Activated T-cell treated with anti-CD3 and anti-CD28 coated beads, Interleukin-2, amount 50 U/mL, for 4 hours (primary cell): ENCODE measurements at regions not wholly inside any gene's neighbourhood (a gene's known extent, or its start where the extent isn't known, plus 50 kb on each side); places are given as distances from the start of the nearest gene placed in this dataset.

Experiments
- ATAC-seq, 2 donors: fragments of 200-7000 bp; cut with Tn5 transposase; one replicate each; pipeline ENCODE4 v1.10.0; 2021
- DNase-seq: peaks from one replicate; pipeline ENCODE4 v3.0.0-alpha.2; 2020
- H3K27me3 Mint-ChIP-seq: one replicate; pipeline ENCODE4 v1.8.0; 2021; ENCODE audit warnings: low read depth, mixed read lengths
- H3K36me3 Mint-ChIP-seq: one replicate; pipeline ENCODE4 v1.8.0; 2022; ENCODE audit warnings: mixed read lengths; ENCODE audit not compliant: insufficient read depth
- H3K4me1 Mint-ChIP-seq: one replicate; pipeline ENCODE4 v1.8.0; 2021; ENCODE audit warnings: low read depth, mixed read lengths
- H3K4me3 Mint-ChIP-seq: one replicate; pipeline ENCODE4 v1.8.0; 2021; ENCODE audit warnings: mild to moderate bottlenecking, moderate library complexity, mixed read lengths
- H3K9me3 Mint-ChIP-seq: one replicate; pipeline ENCODE4 v1.8.0; 2021; ENCODE audit warnings: mixed read lengths

DNA sequence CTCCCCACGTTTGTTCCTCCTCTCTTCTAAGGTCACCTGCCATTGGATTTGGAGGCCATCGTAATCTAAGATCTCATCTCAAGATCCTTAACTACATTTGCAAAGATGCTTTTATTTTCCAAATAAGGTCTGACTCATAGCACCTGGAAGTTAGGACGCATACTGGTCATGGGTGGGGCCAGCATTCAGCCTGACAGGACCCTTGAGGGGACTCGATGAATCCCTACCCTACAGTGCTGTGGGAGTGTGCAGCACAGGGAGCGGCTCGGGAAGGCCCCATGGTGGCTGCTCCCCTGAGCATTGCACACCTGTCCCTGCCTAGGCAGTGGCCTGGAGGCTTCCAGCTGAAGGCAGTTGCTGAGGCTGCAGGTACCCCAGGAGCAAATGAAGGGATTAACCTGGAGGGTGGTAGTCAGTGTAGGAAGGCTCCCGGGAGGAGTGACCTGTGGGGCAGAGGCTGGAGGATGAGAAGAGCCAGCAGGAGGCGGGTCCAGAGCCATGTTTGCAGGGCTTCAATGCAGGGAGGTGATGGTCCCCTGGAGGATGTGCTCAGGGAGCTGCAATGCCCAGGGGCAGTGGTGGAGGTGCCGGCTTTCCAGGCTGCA, 362.2 kb downstream of the CTTN start:
- ATAC-seq, result no peak
- Mint-ChIP-seq H3K9me3 (peaks cover 8% of the 10 kb centered on the region), H3K36me3 (no peaks in the 10 kb centered on the region), H3K4me3 (no peak overlapping the region), H3K27me3 (peaks cover 21% of the 10 kb centered on the region), H3K4me1 (no peaks in the 10 kb centered on the region)
- DNase-seq, result no peak

DNA sequence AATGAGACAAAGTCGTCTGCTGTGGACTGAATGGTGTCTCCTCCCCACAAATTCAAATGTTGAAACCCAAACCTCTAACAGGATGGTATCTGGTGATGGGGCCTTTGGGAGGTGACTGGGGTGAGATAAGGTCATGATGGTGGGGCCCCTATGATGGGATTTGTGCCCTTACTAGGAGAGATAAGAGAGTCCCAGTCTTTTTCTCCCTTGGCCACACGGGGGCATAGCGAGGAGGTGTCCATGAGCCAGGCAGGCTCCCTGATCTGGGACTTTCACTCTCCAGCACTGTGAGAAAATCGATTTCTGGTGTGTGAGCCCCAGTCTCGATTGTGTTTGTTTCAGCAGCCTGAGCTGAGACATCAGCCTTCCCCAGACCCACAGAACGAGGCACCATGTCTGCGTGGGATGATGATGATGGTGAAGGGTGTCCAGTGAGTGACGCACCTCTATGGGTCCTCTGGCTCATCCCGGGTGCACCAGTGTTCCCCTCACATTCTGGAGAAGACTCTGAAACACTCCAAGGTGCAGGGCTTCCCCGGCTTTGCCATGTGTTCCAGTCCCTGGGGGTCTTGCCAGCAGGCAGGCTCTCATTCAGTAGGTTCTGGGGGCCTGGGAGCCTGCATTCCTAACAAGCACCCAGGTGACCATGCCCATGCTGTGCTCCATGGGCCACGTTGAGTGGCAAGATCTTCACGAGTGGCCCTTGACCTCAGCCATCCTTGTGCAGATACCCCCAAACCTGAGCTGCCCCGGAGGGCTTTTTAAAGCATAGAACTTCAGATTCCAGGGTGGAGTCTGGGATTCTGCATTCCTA, 363.0 kb downstream of the CTTN start:
- Mint-ChIP-seq H3K4me1 (no peaks in the 10 kb centered on the region), H3K4me3 (no peak overlapping the region), H3K36me3 (no peaks in the 10 kb centered on the region), H3K27me3 (peaks cover 15% of the 10 kb centered on the region), H3K9me3 (peaks cover 8% of the 10 kb centered on the region)
- no peak for ATAC-seq
- no peak for DNase-seq

- DNase-seq, result no peak
- Mint-ChIP-seq H3K9me3 (peaks cover 8% of the 10 kb centered on the region), H3K27me3 (peaks cover 9% of the 10 kb centered on the region), H3K4me1 (no peaks in the 10 kb centered on the region), H3K4me3 (no peak overlapping the region), H3K36me3 (no peaks in the 10 kb centered on the region)
- no peak for ATAC-seq
Measured at GRCh38 chr11:70761908-70762337, 363.6 kb downstream of the CTTN start.

DNA sequence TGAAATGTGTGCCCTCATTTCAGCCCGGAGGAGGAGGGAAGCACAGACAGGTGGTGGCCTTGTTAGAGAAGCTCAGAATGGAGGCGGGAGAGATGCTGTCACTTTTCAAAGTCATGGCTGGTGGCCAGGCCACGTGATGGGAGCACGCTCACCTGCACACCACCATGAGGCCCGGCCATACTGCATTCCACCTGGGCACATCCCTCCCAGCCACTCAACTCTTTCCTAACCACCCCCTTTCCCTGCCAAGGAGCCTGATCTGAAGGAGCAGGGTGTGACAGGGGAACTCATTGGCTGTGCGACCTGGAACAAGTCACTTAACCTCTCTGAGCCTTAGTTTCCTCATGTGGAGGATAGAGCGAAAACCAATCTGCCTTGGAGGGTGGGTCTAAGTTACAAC, 364.5 kb downstream of the CTTN start:
- ATAC-seq (no peak), DNase-seq (no peak)
- Mint-ChIP-seq H3K4me1 (no peaks in the 10 kb centered on the region), H3K4me3 (no peak overlapping the region), H3K27me3 (peaks cover 9% of the 10 kb centered on the region), H3K36me3 (no peaks in the 10 kb centered on the region), H3K9me3 (peaks cover 13% of the 10 kb centered on the region)

GRCh38 chr11:70763606-70764005, 365.3 kb downstream of the CTTN start:
- Mint-ChIP-seq H3K4me3 (no peak overlapping the region), H3K4me1 (no peaks in the 10 kb centered on the region), H3K27me3 (peaks cover 1% of the 10 kb centered on the region), H3K36me3 (no peaks in the 10 kb centered on the region), H3K9me3 (peaks cover 13% of the 10 kb centered on the region)
- DNase-seq (no peak), ATAC-seq (no peak)

GRCh38 chr11:70764356-70764905, 366.1 kb downstream of the CTTN start:
- DNase-seq, result no peak
- Mint-ChIP-seq H3K27me3 (no peaks in the 10 kb centered on the region), H3K36me3 (no peaks in the 10 kb centered on the region), H3K4me3 (no peak overlapping the region), H3K9me3 (peaks cover 13% of the 10 kb centered on the region), H3K4me1 (no peaks in the 10 kb centered on the region)
- ATAC-seq, result no peak

- H3K4me1 Mint-ChIP-seq, result no peaks in the 10 kb centered on the region
- no peak for DNase-seq
- no peak overlapping the region for H3K4me3 Mint-ChIP-seq
- no peaks in the 10 kb centered on the region for H3K27me3 Mint-ChIP-seq
- no peak for ATAC-seq
- H3K36me3 Mint-ChIP-seq, result no peaks in the 10 kb centered on the region
- H3K9me3 Mint-ChIP-seq, result peaks cover 5% of the 10 kb centered on the region
Measured at GRCh38 chr11:70766901-70767300, 368.6 kb downstream of the CTTN start.

- DNase-seq, result no peak
- peaks cover 5% of the 10 kb centered on the region for H3K9me3 Mint-ChIP-seq
- no peak for ATAC-seq
Measured at GRCh38 chr11:70768346-70769095, 370.2 kb downstream of the CTTN start.

DNA sequence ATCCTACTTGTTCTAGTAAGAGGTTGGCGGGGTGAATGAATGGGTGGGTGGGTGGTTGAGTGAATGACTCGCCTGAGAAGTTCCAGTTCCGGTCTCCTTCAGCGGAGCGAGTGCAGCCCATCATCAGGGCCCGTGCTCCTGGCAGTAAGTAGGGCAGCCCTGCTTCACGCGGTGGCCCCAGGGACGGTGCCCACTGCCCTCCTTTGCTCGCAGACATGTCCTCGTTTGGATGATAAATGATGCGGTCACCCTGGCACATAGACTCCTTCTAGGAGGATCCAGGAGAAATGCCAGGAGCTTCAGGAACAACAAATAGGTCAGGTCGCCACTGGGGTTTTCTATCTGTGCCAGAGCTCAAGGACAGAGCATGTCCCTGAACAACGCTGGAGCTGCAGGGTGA, 370.8 kb downstream of the CTTN start:
- ATAC-seq (no peak), DNase-seq (no peak)
- Mint-ChIP-seq H3K9me3 (peaks cover 9% of the 10 kb centered on the region), H3K27me3 (no peaks in the 10 kb centered on the region), H3K4me3 (no peak overlapping the region), H3K4me1 (no peaks in the 10 kb centered on the region), H3K36me3 (no peaks in the 10 kb centered on the region)

More at GRCh38 chr11:70768346-70769095, 370.2 kb downstream of the CTTN start:
- H3K36me3 Mint-ChIP-seq, result no peaks in the 10 kb centered on the region
- no peaks in the 10 kb centered on the region for H3K4me1 Mint-ChIP-seq
- no peaks in the 10 kb centered on the region for H3K27me3 Mint-ChIP-seq
- no peak overlapping the region for H3K4me3 Mint-ChIP-seq

DNA sequence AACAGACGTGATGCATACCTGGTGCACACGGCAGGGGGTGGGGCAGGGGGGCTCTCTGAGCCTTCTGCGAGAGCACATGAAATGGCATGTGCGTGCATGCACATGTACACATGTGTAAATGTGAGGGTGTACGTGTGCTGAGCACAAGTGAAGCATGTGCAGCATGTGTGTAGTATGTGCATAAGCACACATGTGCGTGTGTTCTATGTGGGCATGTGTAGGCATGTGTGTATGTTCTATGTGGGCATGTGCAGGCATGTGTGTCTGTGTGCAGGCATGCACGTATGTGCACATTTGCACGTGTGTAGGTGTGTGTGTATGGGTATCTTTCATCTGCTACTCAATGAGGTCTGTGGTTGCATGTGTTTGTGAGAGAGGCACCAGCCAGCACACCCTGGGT, 371.2 kb downstream of the CTTN start:
- peaks cover 10% of the 10 kb centered on the region for H3K9me3 Mint-ChIP-seq
- no peaks in the 10 kb centered on the region for H3K4me1 Mint-ChIP-seq

DNA sequence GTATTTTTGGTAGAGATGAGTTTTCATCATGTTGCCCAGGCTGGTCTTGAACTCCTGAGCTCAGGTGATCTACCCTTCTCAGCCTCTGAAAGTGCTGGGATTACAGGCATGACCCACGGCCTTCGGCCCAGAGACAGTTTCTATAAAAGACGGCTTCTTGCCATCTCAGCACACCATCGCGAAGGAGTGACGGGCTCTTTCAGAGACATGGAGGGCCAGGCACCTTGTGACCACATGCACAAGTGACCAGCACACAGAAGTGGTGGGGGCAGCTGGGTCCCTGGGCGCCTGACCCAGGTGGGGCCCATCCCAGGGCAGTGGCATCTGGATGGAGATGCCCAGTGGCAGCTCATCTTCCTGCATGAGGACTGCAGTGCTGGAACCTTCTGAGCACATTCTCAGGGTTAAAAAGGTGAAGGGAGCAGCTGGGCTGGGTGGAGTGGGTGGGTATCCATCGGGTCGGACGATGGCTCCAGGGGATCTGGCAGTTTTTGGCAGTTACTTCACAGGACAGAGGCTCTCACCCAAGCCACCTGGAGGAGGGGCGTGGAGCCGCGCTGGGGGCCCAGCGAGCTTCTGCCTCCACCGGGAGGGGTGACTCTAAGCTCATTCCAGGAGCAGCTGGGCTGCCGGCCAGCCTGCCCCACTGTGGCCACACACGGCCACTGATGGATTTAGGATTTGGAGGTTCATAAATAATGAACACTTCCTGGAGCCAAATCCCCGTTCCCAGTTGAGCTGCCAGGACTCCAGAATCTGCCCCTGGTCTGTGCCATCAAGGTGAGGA, 373.0 kb downstream of the CTTN start:
- Mint-ChIP-seq H3K4me3 (no peak overlapping the region), H3K36me3 (no peaks in the 10 kb centered on the region), H3K4me1 (no peaks in the 10 kb centered on the region), H3K27me3 (no peaks in the 10 kb centered on the region), H3K9me3 (peaks cover 10% of the 10 kb centered on the region)
- ATAC-seq (no peak), DNase-seq (no peak)

More for the DNA sequence above, 371.2 kb downstream of the CTTN start:
- no peak overlapping the region for H3K4me3 Mint-ChIP-seq
- H3K27me3 Mint-ChIP-seq, result no peaks in the 10 kb centered on the region
- H3K36me3 Mint-ChIP-seq, result no peaks in the 10 kb centered on the region
- DNase-seq (no peak), ATAC-seq (no peak)

DNA sequence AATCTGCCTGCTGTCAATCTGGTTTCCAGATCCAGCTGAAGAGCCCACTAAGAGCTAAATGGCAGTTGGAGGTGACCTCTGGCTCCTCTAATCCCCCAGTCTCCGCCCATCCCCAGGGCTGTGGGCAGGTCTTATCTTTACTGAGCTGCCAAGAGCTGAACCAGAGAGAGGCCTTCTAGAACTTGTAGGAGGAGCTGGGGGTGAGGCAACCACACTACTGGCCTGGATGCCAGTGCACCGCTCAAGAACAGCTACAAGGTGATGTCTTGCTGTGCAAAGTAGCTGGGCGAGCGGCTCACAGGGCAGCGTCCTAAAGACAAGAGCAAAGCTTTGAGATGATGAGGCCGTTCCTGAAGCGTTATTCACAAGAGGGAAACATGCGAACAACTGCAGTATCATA, 374.6 kb downstream of the CTTN start:
- H3K4me3 Mint-ChIP-seq, result no peak overlapping the region
- no peaks in the 10 kb centered on the region for H3K27me3 Mint-ChIP-seq
- H3K4me1 Mint-ChIP-seq, result no peaks in the 10 kb centered on the region
- DNase-seq (no peak), ATAC-seq (no peak)
- H3K9me3 Mint-ChIP-seq, result peaks cover 5% of the 10 kb centered on the region
- no peaks in the 10 kb centered on the region for H3K36me3 Mint-ChIP-seq

DNA sequence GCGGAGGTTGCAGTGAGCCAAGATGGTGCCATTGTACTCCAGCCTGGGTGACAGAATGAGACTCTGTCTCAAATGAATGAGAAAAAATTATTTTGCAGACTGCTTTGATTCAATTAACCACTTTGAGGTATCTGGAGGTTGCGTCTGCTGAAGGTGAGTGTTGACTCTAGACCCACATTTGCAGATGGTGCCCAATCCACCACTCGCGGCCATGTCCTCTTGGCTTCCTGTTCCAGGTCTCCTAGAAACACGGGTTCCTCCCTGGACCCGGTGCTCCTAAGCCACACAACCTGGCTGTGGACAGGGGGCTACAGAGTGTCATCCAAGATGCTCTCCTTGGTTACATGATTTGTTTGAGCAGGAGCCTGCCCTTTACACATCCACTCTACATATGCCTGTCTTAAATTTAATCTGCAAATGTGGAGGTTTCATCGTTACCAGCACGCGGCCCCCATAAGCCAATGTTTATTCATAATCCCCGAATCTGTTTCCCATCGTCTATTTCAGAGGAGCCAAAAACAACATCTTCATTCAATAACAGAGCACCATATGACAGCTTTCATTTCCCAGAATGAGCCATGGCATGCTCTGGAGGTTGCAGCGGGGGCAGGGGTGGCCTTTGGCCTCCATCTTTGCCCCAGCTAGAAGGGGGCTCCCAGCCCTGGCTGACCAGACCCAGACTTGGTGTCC, 377.2 kb downstream of the CTTN start:
- Mint-ChIP-seq H3K27me3 (no peaks in the 10 kb centered on the region), H3K4me3 (no peak overlapping the region), H3K36me3 (no peaks in the 10 kb centered on the region), H3K4me1 (no peaks in the 10 kb centered on the region), H3K9me3 (peaks cover 5% of the 10 kb centered on the region)
- DNase-seq (no peak), ATAC-seq (no peak)
